Tibial nerve (tissue), 4 donors: ENCODE measurements at regions not wholly inside any gene's neighbourhood (a gene's known extent, or its start where the extent isn't known, plus 50 kb on each side); places are given as distances from the start of the nearest gene placed in this dataset.

Source experiments
- DNase-seq, 2 donors: peaks; one replicate each; pipeline ENCODE4 v3.0.0-alpha.2; 2019; ENCODE audit warnings: low spot score in 2 of 2
- H3K27ac ChIP-seq, 4 donors: fragments of 200-600 bp; sonication (generic) in 3 of 4; one replicate each; pipeline ENCODE4 v1.5.1; 2017 to 2019; ENCODE audit warnings: mild to moderate bottlenecking in 1 of 4
- H3K27me3 ChIP-seq, 2 donors: fragments of 200-600 bp; sonication (generic) in 1 of 2; one replicate each; pipeline versions ENCODE4 v1.5.1 to v1.6.0; 2017 to 2019
- H3K36me3 ChIP-seq, 3 donors: fragments of 200-600 bp; sonication (generic); one replicate each; pipeline ENCODE4 v1.5.1; 2018 to 2019
- H3K4me1 ChIP-seq, 4 donors: fragments of 200-600 bp; sonication (generic) in 3 of 4; one replicate each; pipeline ENCODE4 v1.5.1; 2017 to 2019
- H3K4me3 ChIP-seq, 4 donors: fragments of 200-600 bp; sonication (generic) in 3 of 4; one replicate each; pipeline ENCODE4 v1.5.1; 2017 to 2019; ENCODE audit warnings: mild to moderate bottlenecking in 1 of 4, moderate library complexity in 1 of 4
- H3K9me3 ChIP-seq, 4 donors: fragments of 200-600 bp; sonication (generic) in 3 of 4; one replicate each; pipeline ENCODE4 v1.5.1; 2017 to 2019
- CTCF ChIP-seq, 5 experiments: fragments of 200-600 bp in 3 of 5; fragments of 450-650 bp in 2 of 5; sonication (generic) in 3 of 5; IDR thresholded peaks; one replicate each; pipeline ENCODE4 v1.5.1; 2016 to 2019; ENCODE audit warnings: antibody characterized with exemption in 5 of 5, mild to moderate bottlenecking in 3 of 5, moderate library complexity in 2 of 5
- EP300 ChIP-seq, 2 donors: sonication (generic); formaldehyde crosslinking; IDR thresholded peaks; one replicate each; pipeline ENCODE4 v1.6.1; 2017; ENCODE audit warnings: antibody characterized with exemption in 2 of 2, mild to moderate bottlenecking in 1 of 2
- POLR2A ChIP-seq, 2 donors: fragments of 450-650 bp; IDR thresholded peaks; one replicate each; pipeline ENCODE4 v1.6.1; 2017; ENCODE audit warnings: antibody characterized with exemption in 2 of 2, mild to moderate bottlenecking in 2 of 2, moderate library complexity in 2 of 2
- WGBS, 2 donors: methylation state at CpG; one replicate each; pipeline ENCODE4 v1.1.5; 2018; 5-methylcytosine and 5-hydroxymethylcytosine counted together

- Histone ChIP-seq H3K27ac (no peak overlapping the region), H3K36me3 (no peaks in the 10 kb centered on the region), H3K9me3 (no peaks in the 10 kb centered on the region), H3K4me1 (no peaks in the 10 kb centered on the region), H3K27me3 (no peaks in the 10 kb centered on the region), H3K4me3 (no peak overlapping the region)
- 88 to 89% methylated on average over 7 of the region's 7 CpGs for WGBS, 2 donors
- no peak for DNase-seq
- TF ChIP-seq EP300 (IDR thresholded peaks at IDR 0.05) (no peak), CTCF (IDR thresholded peaks at IDR 0.05) (no peak), POLR2A (IDR thresholded peaks at IDR 0.05) (no peak)
These were observed 199.2 kb downstream of the TM9SF2 start for GRCh38 chr13:99700468-99700867.

- no peaks in the 10 kb centered on the region for H3K36me3 ChIP-seq
- H3K4me3 ChIP-seq: no peak overlapping the region
- DNase-seq: no peak
- H3K27me3 ChIP-seq: no peaks in the 10 kb centered on the region
- H3K27ac ChIP-seq: no peak overlapping the region
- H3K9me3 ChIP-seq: no peaks in the 10 kb centered on the region
- 78 to 82% methylated on average over 3 of the region's 3 CpGs for WGBS, 2 donors
- no peaks in the 10 kb centered on the region for H3K4me1 ChIP-seq
- no peak for TF ChIP-seq CTCF (IDR thresholded peaks at IDR 0.05)
- TF ChIP-seq POLR2A (IDR thresholded peaks at IDR 0.05): no peak
- TF ChIP-seq EP300 (IDR thresholded peaks at IDR 0.05): no peak
These were observed 197.5 kb downstream of the TM9SF2 start for GRCh38 chr13:99698816-99699099.

GRCh38 chr13:99698010-99698815, 196.9 kb downstream of the TM9SF2 start:
- H3K36me3 ChIP-seq: no peaks in the 10 kb centered on the region

GRCh38 chr13:99695857-99696256, 194.6 kb downstream of the TM9SF2 start:
- H3K9me3 ChIP-seq: no peaks in the 10 kb centered on the region
- TF ChIP-seq CTCF (IDR thresholded peaks at IDR 0.05): no peak
- no peak for TF ChIP-seq POLR2A (IDR thresholded peaks at IDR 0.05)
- TF ChIP-seq EP300 (IDR thresholded peaks at IDR 0.05): no peak
- WGBS, 2 donors: 68 to 75% methylated on average over 3 of the region's 3 CpGs
- DNase-seq: no peak
- no peaks in the 10 kb centered on the region for H3K36me3 ChIP-seq
- peaks cover 0 to 11% of the 10 kb centered on the region in 2 donors for H3K27me3 ChIP-seq
- H3K4me1 ChIP-seq: no peaks in the 10 kb centered on the region
- no peak overlapping the region for H3K27ac ChIP-seq
- H3K4me3 ChIP-seq: no peak overlapping the region

More at GRCh38 chr13:99698010-99698815, 196.9 kb downstream of the TM9SF2 start:
- no peak for TF ChIP-seq POLR2A (IDR thresholded peaks at IDR 0.05)
- no peak for TF ChIP-seq EP300 (IDR thresholded peaks at IDR 0.05)
- no peak for TF ChIP-seq CTCF (IDR thresholded peaks at IDR 0.05)
- H3K27me3 ChIP-seq: no peaks in the 10 kb centered on the region
- 66 to 70% methylated on average over 8 of the region's 8 CpGs for WGBS, 2 donors
- no peaks in the 10 kb centered on the region for H3K9me3 ChIP-seq
- no peak for DNase-seq
- no peak overlapping the region for H3K4me3 ChIP-seq
- no peaks in the 10 kb centered on the region for H3K4me1 ChIP-seq
- no peak overlapping the region for H3K27ac ChIP-seq

- no peaks in the 10 kb centered on the region for H3K4me1 ChIP-seq
- peaks cover 0 to 11% of the 10 kb centered on the region in 2 donors for H3K27me3 ChIP-seq
- H3K27ac ChIP-seq: no peak overlapping the region
- no peaks in the 10 kb centered on the region for H3K9me3 ChIP-seq
- DNase-seq: no peak
- 49 to 52% methylated on average over 11 of the region's 11 CpGs for WGBS, 2 donors
- TF ChIP-seq EP300 (IDR thresholded peaks at IDR 0.05): no peak
- TF ChIP-seq CTCF (IDR thresholded peaks at IDR 0.05): no peak
- TF ChIP-seq POLR2A (IDR thresholded peaks at IDR 0.05): no peak
- H3K4me3 ChIP-seq: no peak overlapping the region
- H3K36me3 ChIP-seq: no peaks in the 10 kb centered on the region
These were observed 192.8 kb downstream of the TM9SF2 start for GRCh38 chr13:99693852-99694611.
